ENCODE measurements at regions not wholly inside any gene's neighbourhood (a gene's known extent, or its start where the extent isn't known, plus 50 kb on each side); places are given as distances from the start of the nearest gene placed in this dataset.

DNA sequence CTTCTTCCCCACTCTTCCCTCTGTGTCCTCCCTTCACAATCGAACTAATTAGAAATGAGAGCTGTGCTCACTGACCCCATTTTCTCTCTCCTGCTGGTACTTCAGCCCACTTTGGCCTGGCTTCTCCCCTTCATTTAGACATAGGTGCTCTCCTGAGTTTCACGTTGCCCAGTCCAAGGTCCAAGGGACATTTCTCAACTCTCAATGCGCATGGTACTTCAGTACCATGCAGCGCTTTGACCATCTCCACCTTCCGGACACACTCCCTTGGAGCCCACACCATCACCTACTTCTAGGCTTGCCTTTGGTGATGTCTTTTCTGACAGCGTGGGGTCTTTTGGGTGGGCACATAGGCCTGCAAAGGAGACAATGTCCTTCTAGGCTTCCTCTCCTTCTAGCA is 99.7 kb downstream of the ABHD5 start:
- DNase-seq (ENCODE audit: low read depth, low spot score) (no peak), FAIRE-seq (no peak)
- no peak overlapping the region for H3K4me2 ChIP-seq (ENCODE audit: control insufficient read depth, extremely low read depth, insufficient read depth, low read depth, low read length)
- H3K9me3 ChIP-seq (ENCODE audit: control insufficient read depth, low read depth, low read length): no peaks in the 10 kb centered on the region
- H3K9me1 ChIP-seq (ENCODE audit: control insufficient read depth, extremely low read depth, insufficient read depth, low read length): no peaks in the 10 kb centered on the region
- dilution Hi-C loops (cut with MboI; ENCODE audit: extremely low pct_ligation_motif_present, low sequenced_read_pairs): no loop called here
- no peaks in the 10 kb centered on the region for H3K36me3 ChIP-seq (ENCODE audit: control insufficient read depth in 2 of 2, extremely low read depth in 1 of 2, insufficient read depth in 2 of 2, low read length in 2 of 2)
- peaks cover 20% of the 10 kb centered on the region for H3K4me1 ChIP-seq (ENCODE audit: control insufficient read depth, extremely low read depth, insufficient read depth, low read length)
- no peak overlapping the region for H2AFZ ChIP-seq (ENCODE audit: control insufficient read depth, low read length)
- no peaks in the 10 kb centered on the region for H4K20me1 ChIP-seq (ENCODE audit: control insufficient read depth, extremely low read depth, insufficient read depth, low read length)
- no peak overlapping the region for H3K4me3 ChIP-seq (ENCODE audit: control insufficient read depth in 2 of 3, extremely low read depth in 1 of 3, insufficient read depth in 2 of 3, low read depth in 1 of 3, low read length in 3 of 3)
- no peak overlapping the region for H3K27ac ChIP-seq (ENCODE audit: control insufficient read depth, insufficient read depth, low read length)
- no peak for TF ChIP-seq EZH2 (IDR thresholded peaks at IDR 0.05; ENCODE audit: low read length)
- TF ChIP-seq, protein P1, sequence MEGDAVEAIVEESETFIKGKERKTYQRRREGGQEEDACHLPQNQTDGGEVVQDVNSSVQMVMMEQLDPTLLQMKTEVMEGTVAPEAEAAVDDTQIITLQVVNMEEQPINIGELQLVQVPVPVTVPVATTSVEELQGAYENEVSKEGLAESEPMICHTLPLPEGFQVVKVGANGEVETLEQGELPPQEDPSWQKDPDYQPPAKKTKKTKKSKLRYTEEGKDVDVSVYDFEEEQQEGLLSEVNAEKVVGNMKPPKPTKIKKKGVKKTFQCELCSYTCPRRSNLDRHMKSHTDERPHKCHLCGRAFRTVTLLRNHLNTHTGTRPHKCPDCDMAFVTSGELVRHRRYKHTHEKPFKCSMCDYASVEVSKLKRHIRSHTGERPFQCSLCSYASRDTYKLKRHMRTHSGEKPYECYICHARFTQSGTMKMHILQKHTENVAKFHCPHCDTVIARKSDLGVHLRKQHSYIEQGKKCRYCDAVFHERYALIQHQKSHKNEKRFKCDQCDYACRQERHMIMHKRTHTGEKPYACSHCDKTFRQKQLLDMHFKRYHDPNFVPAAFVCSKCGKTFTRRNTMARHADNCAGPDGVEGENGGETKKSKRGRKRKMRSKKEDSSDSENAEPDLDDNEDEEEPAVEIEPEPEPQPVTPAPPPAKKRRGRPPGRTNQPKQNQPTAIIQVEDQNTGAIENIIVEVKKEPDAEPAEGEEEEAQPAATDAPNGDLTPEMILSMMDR (optimal IDR thresholded peaks at IDR 0.05 in 1 of 3, IDR thresholded peaks at IDR 0.05 in 1 of 3, conservative IDR thresholded peaks at IDR 0.05 in 1 of 3; ENCODE audit: extremely low read depth in 1 of 3, insufficient read depth in 2 of 3, low read length in 3 of 3): no peak
- peaks cover 6% of the 10 kb centered on the region for H3K27me3 ChIP-seq (ENCODE audit: control insufficient read depth, extremely low read depth, insufficient read depth, low read length)
- no peaks in the 10 kb centered on the region for H3K79me2 ChIP-seq (ENCODE audit: control insufficient read depth, insufficient read depth, low read length)
- no peak overlapping the region for H3K9ac ChIP-seq (ENCODE audit: control insufficient read depth, extremely low read depth, insufficient read depth, low read length)

DNA sequence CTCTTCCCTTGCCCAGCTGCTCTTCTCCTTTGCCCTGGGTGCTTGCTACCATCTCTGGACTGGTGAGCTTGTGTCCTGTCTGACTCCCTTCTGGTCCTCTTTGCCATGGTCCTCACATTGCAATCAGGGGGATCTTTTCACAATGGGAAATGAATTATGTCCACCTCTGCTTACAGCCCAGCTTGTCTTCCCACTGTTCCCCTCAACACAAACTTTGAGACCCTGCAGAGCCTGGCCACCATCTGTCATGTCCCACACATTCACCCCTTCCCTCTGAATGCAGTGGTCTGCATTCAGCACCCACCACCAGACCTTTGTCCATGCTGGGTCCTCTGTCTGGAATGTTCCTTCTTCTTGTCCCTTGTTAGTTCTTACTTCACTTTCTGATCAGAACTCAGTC is 100.5 kb downstream of the ABHD5 start:
- H3K36me3 ChIP-seq (ENCODE audit: control insufficient read depth in 2 of 2, extremely low read depth in 1 of 2, insufficient read depth in 2 of 2, low read length in 2 of 2): no peaks in the 10 kb centered on the region
- peaks cover 2% of the 10 kb centered on the region for H3K27me3 ChIP-seq (ENCODE audit: control insufficient read depth, extremely low read depth, insufficient read depth, low read length)
- no peaks in the 10 kb centered on the region for H3K9me1 ChIP-seq (ENCODE audit: control insufficient read depth, extremely low read depth, insufficient read depth, low read length)
- H3K9ac ChIP-seq (ENCODE audit: control insufficient read depth, extremely low read depth, insufficient read depth, low read length): no peak overlapping the region
- no peaks in the 10 kb centered on the region for H3K79me2 ChIP-seq (ENCODE audit: control insufficient read depth, insufficient read depth, low read length)
- peaks cover 26% of the 10 kb centered on the region for H3K4me1 ChIP-seq (ENCODE audit: control insufficient read depth, extremely low read depth, insufficient read depth, low read length)
- H3K4me3 ChIP-seq (ENCODE audit: control insufficient read depth in 2 of 3, extremely low read depth in 1 of 3, insufficient read depth in 2 of 3, low read depth in 1 of 3, low read length in 3 of 3): no peak overlapping the region
- no peak overlapping the region for H2AFZ ChIP-seq (ENCODE audit: control insufficient read depth, low read length)
- no peak for FAIRE-seq
- no peak overlapping the region for H3K27ac ChIP-seq (ENCODE audit: control insufficient read depth, insufficient read depth, low read length)
- DNase-seq (ENCODE audit: low read depth, low spot score): no peak
- H3K9me3 ChIP-seq (ENCODE audit: control insufficient read depth, low read depth, low read length): no peaks in the 10 kb centered on the region
- TF ChIP-seq, protein P1 (optimal IDR thresholded peaks at IDR 0.05 in 1 of 3, IDR thresholded peaks at IDR 0.05 in 1 of 3, conservative IDR thresholded peaks at IDR 0.05 in 1 of 3; ENCODE audit: extremely low read depth in 1 of 3, insufficient read depth in 2 of 3, low read length in 3 of 3): no peak
- TF ChIP-seq EZH2 (IDR thresholded peaks at IDR 0.05; ENCODE audit: low read length): no peak
- H3K4me2 ChIP-seq (ENCODE audit: control insufficient read depth, extremely low read depth, insufficient read depth, low read depth, low read length): no peak overlapping the region
- no peaks in the 10 kb centered on the region for H4K20me1 ChIP-seq (ENCODE audit: control insufficient read depth, extremely low read depth, insufficient read depth, low read length)
- dilution Hi-C loops (cut with MboI; ENCODE audit: extremely low pct_ligation_motif_present, low sequenced_read_pairs): no loop called here

Data from keratinocyte (primary cell).